Upper lobe of left lung (tissue), 4 donors: ENCODE measurements at regions not wholly inside any gene's neighbourhood (a gene's known extent, or its start where the extent isn't known, plus 50 kb on each side); places are given as distances from the start of the nearest gene placed in this dataset.

Source experiments
- CTCF ChIP-seq, 6 experiments: fragments of 450-650 bp in 4 of 6; fragments of 200-600 bp in 2 of 6; sonication (generic) in 2 of 6; IDR thresholded peaks; one replicate each; pipeline ENCODE4 v1.5.1; 2016 to 2019; ENCODE audit warnings: antibody characterized with exemption in 6 of 6
- EP300 ChIP-seq, 4 donors: sonication (generic); formaldehyde crosslinking; IDR thresholded peaks; one replicate each; pipeline ENCODE4 v1.5.1; 2017; ENCODE audit warnings: antibody characterized with exemption in 4 of 4, control low read depth in 2 of 4

GRCh38 chr10:10660054-10660453 is 357.6 kb upstream of the CELF2 start:
- TF ChIP-seq CTCF (IDR thresholded peaks at IDR 0.05) = no peak
- TF ChIP-seq EP300 (IDR thresholded peaks at IDR 0.05) = no peak
